ENCODE measurements at regions not wholly inside any gene's neighbourhood (a gene's known extent, or its start where the extent isn't known, plus 50 kb on each side); places are given as distances from the start of the nearest gene placed in this dataset.

- Histone ChIP-seq H3K27ac (ENCODE audit: insufficient read length, low read depth, low read length) (no peak overlapping the region), H4K8ac (replicated peaks; ENCODE audit: insufficient read length, low read depth, low read length) (no peak overlapping the region), H3K14ac (ENCODE audit: insufficient read depth, low read length) (no peak overlapping the region), H4K20me1 (ENCODE audit: control insufficient read depth, insufficient read depth, insufficient read length) (no peaks in the 10 kb centered on the region), H2AFZ (ENCODE audit: low read length) (no peak overlapping the region), H2BK12ac (ENCODE audit: insufficient read length, low read depth, low read length) (no peak overlapping the region), H3K4me1 (ENCODE audit: insufficient read depth, low read length) (no peaks in the 10 kb centered on the region), H4K5ac (ENCODE audit: insufficient read length, low read depth, low read length) (no peak overlapping the region), H2BK20ac (ENCODE audit: low read depth, low read length, poor library complexity, severe bottlenecking) (no peak overlapping the region), H2AK5ac (ENCODE audit: insufficient read length, low read length) (no peak overlapping the region), H3K9ac (ENCODE audit: extremely low read depth, insufficient read length, low read length) (no peak overlapping the region), H3K79me1 (ENCODE audit: insufficient read depth, low read depth, low read length, poor library complexity, severe bottlenecking) (no peaks in the 10 kb centered on the region), H2BK120ac (ENCODE audit: low read depth, low read length, poor library complexity, severe bottlenecking) (no peak overlapping the region), H3K18ac (ENCODE audit: insufficient read length, low read depth, low read length) (no peak overlapping the region), H3K4ac (ENCODE audit: low read depth, low read length) (no peak overlapping the region), H3K27me3 (ENCODE audit: insufficient read depth, low read length) (no peaks in the 10 kb centered on the region), H3K79me2 (ENCODE audit: insufficient read depth, low read length) (no peaks in the 10 kb centered on the region), H2BK5ac (ENCODE audit: insufficient read length, low read length) (no peak overlapping the region), H3T11ph (ENCODE audit: low read length) (no peak overlapping the region), H4K91ac (ENCODE audit: insufficient read length, low read depth, low read length) (no peak overlapping the region), H3K56ac (ENCODE audit: insufficient read length, low read depth, low read length) (no peak overlapping the region), H3K23ac (ENCODE audit: insufficient read length, low read depth, low read length) (no peak overlapping the region), H3K9me3 (ENCODE audit: control insufficient read depth, low read depth, low read length) (no peaks in the 10 kb centered on the region), H2BK15ac (ENCODE audit: low read depth, low read length) (no peak overlapping the region), H3K4me2 (ENCODE audit: insufficient read depth, insufficient read length, low read length) (no peak overlapping the region), H3K23me2 (ENCODE audit: insufficient read length, low read depth, low read length, poor library complexity, severe bottlenecking) (no peaks in the 10 kb centered on the region)
- Mint-ChIP-seq H3K27ac (no peak overlapping the region), H3K4me1 (peaks cover 10% of the 10 kb centered on the region in 2 experiments), H3K36me3 (ENCODE audit: insufficient read depth in 1 of 3, low read depth in 3 of 3) (peaks cover 0 to 5% (median 2%) of the 10 kb centered on the region in 3 experiments; a peak in 4 of 7 replicates), H3K27me3 (ENCODE audit: low read depth) (no peaks in the 10 kb centered on the region), H3K4me3 (no peak overlapping the region), H3K9me3 (peaks cover 5% of the 10 kb centered on the region in 2 experiments)
- WGBS (ENCODE audit: extremely low coverage, insufficient read length, low lambda C conversion rate): no CpG with 5 or more reads among the region's 1 CpG
- TF ChIP-seq CTCF (conservative IDR thresholded peaks at IDR 0.05): no peak
- DNase-seq: no peak
These were observed 1256.6 kb upstream of the CNTN5 start for GRCh38 chr11:97764193-97764592.
